OCI-LY3 (cell line): ENCODE measurements at regions not wholly inside any gene's neighbourhood (a gene's known extent, or its start where the extent isn't known, plus 50 kb on each side); places are given as distances from the start of the nearest gene placed in this dataset.

Experiments
- H2AFZ ChIP-seq: fragments of 200-600, 300-600 bp; shearing (Covaris generic); 2 replicates; pipeline ENCODE4 v1.6.0; 2014; ENCODE audit warnings: antibody characterized with exemption, low read depth, low read length
- H3K27ac ChIP-seq: fragments of 200-600, 300-600 bp; sonication (generic); 2 replicates; pipeline ENCODE4 v1.5.1; 2014; ENCODE audit warnings: mild to moderate bottlenecking, low read length, moderate library complexity, mixed read lengths
- H3K27me3 ChIP-seq: fragments of 200-600, 300-600 bp; sonication (generic); 2 replicates; pipeline ENCODE4 v1.6.1; 2014; ENCODE audit warnings: low read depth, low read length, mixed read lengths
- H3K36me3 ChIP-seq: fragments of 200-600, 300-600 bp; sonication (generic); replicated peaks from 2 replicates; pipeline ENCODE3; 2014; ENCODE audit warnings: low read depth, low read length, mixed read lengths
- H3K4me1 ChIP-seq: fragments of 300-600, 200-600 bp; sonication (generic); 2 replicates; pipeline ENCODE4 v1.6.1; 2014; ENCODE audit warnings: low read length, mixed read lengths
- H3K4me2 ChIP-seq: fragments of 200-600, 300-600 bp; sonication (generic); 2 replicates; pipeline ENCODE4 v1.6.1; 2014; ENCODE audit warnings: low read length, mixed read lengths
- H3K4me3 ChIP-seq: fragments of 300-600, 200-600 bp; sonication (generic); 2 replicates; pipeline ENCODE4 v1.5.1; 2014; ENCODE audit warnings: antibody characterized with exemption, mild to moderate bottlenecking, low read length, moderate library complexity
- H3K79me2 ChIP-seq: fragments of 300-600, 200-600 bp; shearing (Covaris generic); 2 replicates; pipeline ENCODE4 v1.6.1; 2014; ENCODE audit warnings: mild to moderate bottlenecking, low read length, mixed read lengths
- H3K9ac ChIP-seq: fragments of 300-600, 200-600 bp; shearing (Covaris generic); 2 replicates; pipeline ENCODE4 v1.6.0; 2014; ENCODE audit warnings: mild to moderate bottlenecking, low read length, moderate library complexity
- H3K9me3 ChIP-seq: fragments of 200-600, 300-600 bp; shearing (Covaris generic); 2 replicates; pipeline ENCODE4 v1.6.1; 2014; ENCODE audit warnings: low read length, mixed read lengths; ENCODE audit not compliant: insufficient read depth
- H4K20me1 ChIP-seq: fragments of 200-600, 300-600 bp; sonication (generic); 2 replicates; pipeline ENCODE4 v1.6.1; 2016; ENCODE audit warnings: low read length, mixed read lengths; ENCODE audit not compliant: insufficient read depth
- EZH2phosphoT487 ChIP-seq: fragments of 200-600 bp; shearing (Covaris generic); IDR thresholded peaks from 2 replicates; pipeline ENCODE4 v1.6.1; 2018; ENCODE audit warnings: antibody characterized with exemption, mixed run types, low read depth
- TF ChIP-seq, protein P1 (sequence below): fragments of 200-600, 300-600 bp; sonication (generic); IDR thresholded peaks from 2 replicates; pipeline ENCODE4 v1.5.1; 2014; ENCODE audit warnings: antibody characterized with exemption, low read length, low read depth

DNA sequence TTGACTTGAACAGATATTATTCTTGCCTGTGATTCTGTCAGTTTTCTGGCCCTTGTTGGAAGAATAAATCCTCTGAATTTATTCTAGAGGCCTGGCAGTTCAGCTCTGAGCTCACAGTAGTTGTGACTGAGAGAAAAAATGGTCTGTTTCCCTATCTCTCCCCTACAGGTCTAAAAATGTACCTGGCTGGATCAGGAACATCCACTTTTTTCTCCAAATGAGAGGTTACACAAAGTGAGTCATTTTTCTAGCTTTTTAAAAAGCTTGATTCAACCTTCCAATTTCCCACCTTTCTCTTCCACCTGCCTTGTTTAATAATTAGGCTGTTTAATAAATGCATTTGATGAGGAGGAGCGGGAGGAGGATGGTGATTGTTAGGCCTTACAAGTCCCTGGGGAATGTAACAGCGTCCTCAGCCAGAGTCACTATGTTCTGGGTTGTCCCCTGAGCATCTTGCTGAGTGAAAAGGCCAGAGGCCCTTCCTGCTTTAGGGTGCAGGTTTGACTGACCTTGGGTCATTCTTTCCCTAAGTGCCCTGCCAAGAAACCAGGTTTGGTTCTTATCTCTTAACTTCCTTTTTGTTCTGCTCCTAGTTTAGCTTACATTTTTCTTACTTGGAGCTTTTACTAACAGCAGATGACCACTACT, 91.7 kb upstream of the FUT8 start:
- H4K20me1 ChIP-seq = no peaks in the 10 kb centered on the region
- H3K4me2 ChIP-seq = no peak overlapping the region
- H3K4me1 ChIP-seq = peaks cover 19% of the 10 kb centered on the region
- no peaks in the 10 kb centered on the region for H3K36me3 ChIP-seq
- H3K9ac ChIP-seq = no peak overlapping the region
- H3K9me3 ChIP-seq = no peaks in the 10 kb centered on the region
- H3K79me2 ChIP-seq = no peaks in the 10 kb centered on the region
- H2AFZ ChIP-seq = no peak overlapping the region
- TF ChIP-seq EZH2phosphoT487 = no peak
- TF ChIP-seq, protein P1, sequence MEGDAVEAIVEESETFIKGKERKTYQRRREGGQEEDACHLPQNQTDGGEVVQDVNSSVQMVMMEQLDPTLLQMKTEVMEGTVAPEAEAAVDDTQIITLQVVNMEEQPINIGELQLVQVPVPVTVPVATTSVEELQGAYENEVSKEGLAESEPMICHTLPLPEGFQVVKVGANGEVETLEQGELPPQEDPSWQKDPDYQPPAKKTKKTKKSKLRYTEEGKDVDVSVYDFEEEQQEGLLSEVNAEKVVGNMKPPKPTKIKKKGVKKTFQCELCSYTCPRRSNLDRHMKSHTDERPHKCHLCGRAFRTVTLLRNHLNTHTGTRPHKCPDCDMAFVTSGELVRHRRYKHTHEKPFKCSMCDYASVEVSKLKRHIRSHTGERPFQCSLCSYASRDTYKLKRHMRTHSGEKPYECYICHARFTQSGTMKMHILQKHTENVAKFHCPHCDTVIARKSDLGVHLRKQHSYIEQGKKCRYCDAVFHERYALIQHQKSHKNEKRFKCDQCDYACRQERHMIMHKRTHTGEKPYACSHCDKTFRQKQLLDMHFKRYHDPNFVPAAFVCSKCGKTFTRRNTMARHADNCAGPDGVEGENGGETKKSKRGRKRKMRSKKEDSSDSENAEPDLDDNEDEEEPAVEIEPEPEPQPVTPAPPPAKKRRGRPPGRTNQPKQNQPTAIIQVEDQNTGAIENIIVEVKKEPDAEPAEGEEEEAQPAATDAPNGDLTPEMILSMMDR = no peak
- peaks cover 41% of the 10 kb centered on the region for H3K27me3 ChIP-seq
- H3K27ac ChIP-seq = no peak overlapping the region
- no peak overlapping the region for H3K4me3 ChIP-seq

DNA sequence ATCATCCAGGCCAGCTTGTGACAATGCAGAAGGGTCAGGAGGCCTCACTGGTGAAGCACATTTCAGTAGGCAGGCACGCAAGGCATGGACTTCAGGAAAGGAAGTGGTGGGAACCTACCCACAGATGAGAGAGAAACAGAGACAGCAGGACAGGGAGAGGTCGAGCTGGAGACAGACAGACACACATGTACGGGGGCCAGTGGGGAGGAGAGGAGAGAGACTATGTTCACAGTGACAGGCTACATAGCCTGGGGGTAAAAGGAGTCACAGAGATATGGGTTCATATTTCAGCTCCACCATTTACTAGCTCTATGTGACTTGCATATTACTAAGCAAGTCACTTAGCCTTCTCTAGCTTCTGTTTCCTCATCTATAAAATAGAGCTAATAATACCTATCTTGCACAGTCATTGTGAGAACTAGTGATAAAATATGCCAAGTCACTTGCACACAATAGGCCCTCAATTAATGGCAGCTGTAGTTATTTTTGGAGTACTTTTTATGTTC, 91.1 kb upstream of the FUT8 start:
- Histone ChIP-seq H3K4me2 (no peak overlapping the region), H3K4me3 (no peak overlapping the region), H2AFZ (no peak overlapping the region)

DNA sequence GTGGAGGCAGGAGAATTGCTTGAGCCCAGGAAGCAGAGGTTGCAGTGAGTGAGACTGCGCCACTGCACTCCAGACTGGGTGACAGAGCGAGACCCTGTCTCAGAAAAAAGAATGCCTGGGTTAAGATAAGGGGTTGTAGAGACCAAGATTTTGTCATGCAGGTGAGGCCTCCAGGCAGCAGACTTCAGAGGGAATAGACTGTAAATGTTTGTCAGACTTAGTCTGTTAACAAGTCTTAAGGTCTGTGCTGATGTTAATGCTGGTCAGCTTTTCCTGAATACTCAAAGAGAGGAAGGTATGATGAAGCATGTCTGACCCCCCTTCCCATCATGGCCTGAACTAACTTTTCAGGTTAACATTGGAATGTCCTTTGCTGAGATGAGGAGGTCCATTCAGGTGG, 83.0 kb upstream of the FUT8 start:
- H3K27me3 ChIP-seq = peaks cover 50% of the 10 kb centered on the region
- H3K4me3 ChIP-seq = no peak overlapping the region
- H3K4me2 ChIP-seq = no peak overlapping the region
- H3K4me1 ChIP-seq = peaks cover 13% of the 10 kb centered on the region
- H3K27ac ChIP-seq = no peak overlapping the region
- TF ChIP-seq EZH2phosphoT487 = no peak
- H3K36me3 ChIP-seq = no peaks in the 10 kb centered on the region
- H3K9me3 ChIP-seq = no peaks in the 10 kb centered on the region
- no peak overlapping the region for H3K9ac ChIP-seq
- H3K79me2 ChIP-seq = no peaks in the 10 kb centered on the region
- H4K20me1 ChIP-seq = no peaks in the 10 kb centered on the region
- H2AFZ ChIP-seq = no peak overlapping the region

More for the DNA sequence above, 91.1 kb upstream of the FUT8 start:
- Histone ChIP-seq H3K4me1 (peaks cover 19% of the 10 kb centered on the region), H4K20me1 (no peaks in the 10 kb centered on the region), H3K9ac (no peak overlapping the region), H3K27me3 (peaks cover 44% of the 10 kb centered on the region), H3K27ac (no peak overlapping the region), H3K9me3 (no peaks in the 10 kb centered on the region), H3K79me2 (no peaks in the 10 kb centered on the region), H3K36me3 (no peaks in the 10 kb centered on the region)
- TF ChIP-seq, protein P1 = no peak
- no peak for TF ChIP-seq EZH2phosphoT487

DNA sequence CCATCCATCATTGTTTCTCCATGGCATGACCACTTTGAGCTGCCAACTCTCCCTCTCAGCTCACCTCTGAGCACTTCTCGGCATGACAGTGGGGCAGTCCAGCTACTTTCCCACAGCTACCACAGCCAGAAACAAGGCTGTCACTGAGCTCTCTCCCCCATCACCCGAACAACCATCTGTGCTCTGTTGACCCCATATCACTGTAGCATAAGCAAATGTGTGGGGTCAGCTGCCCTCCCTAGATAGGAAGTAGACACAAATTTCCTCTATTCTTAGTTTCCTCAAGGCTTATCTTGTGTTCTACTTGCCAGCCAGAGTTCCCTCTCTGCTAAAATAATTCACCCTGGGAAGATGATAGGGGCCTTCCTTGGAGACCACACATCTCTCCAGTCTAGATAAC, 82.6 kb upstream of the FUT8 start:
- Histone ChIP-seq H3K9ac (no peak overlapping the region), H4K20me1 (no peaks in the 10 kb centered on the region), H3K36me3 (no peaks in the 10 kb centered on the region), H3K4me2 (no peak overlapping the region), H3K27me3 (peaks cover 54% of the 10 kb centered on the region), H3K27ac (no peak overlapping the region), H3K4me3 (no peak overlapping the region), H2AFZ (no peak overlapping the region), H3K4me1 (peaks cover 13% of the 10 kb centered on the region), H3K79me2 (no peaks in the 10 kb centered on the region), H3K9me3 (no peaks in the 10 kb centered on the region)
- no peak for TF ChIP-seq EZH2phosphoT487
- TF ChIP-seq, protein P1 = no peak
